NCI-H128 (cell line): ENCODE measurements at regions not wholly inside any gene's neighbourhood (a gene's known extent, or its start where the extent isn't known, plus 50 kb on each side); places are given as distances from the start of the nearest gene placed in this dataset.

Source experiments
- DNase-seq: peaks from one replicate; lab custom pipeline; 2025; ENCODE audit not compliant: unreplicated experiment; lab: John Stamatoyannopoulos, UW

DNA sequence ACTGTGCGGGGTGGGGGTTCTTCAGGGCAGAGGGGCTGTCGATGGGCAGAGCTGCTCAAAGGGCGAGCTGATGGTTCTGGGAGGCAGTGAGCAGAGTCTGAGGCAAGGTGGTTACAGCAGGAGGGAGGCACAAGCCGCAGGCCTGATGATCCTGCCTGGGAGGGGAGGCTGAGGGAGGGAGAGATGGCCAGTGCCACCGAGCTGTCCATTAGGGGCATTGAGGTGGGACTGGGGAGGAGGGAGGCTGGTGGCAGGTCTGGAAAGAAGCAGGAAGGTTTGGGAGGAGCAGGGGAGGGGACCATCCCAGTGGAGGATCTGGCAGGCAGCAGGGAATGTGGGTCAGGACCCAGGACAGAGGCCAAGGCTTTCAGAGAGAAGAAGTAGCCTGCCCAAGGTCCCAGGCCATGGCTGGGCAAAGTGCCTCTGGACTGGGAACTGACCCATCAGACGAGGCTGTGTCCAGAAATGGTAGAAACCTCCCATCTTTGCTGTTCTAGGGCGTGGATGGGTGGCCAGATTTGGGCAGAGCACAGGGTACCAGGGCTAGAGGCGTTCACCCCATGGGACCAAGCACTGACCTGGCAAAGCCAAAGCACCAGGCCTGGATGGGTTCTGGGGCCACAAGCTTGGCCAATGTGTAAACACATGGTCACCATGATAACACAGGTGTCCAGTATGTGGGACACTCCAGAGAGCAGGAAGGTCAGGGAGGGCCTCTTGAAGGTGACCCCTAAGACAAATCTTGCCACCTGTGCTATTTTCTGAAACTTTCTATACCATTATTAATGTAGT, 55.5 kb downstream of the INHBB start:
- no peak for DNase-seq

DNA sequence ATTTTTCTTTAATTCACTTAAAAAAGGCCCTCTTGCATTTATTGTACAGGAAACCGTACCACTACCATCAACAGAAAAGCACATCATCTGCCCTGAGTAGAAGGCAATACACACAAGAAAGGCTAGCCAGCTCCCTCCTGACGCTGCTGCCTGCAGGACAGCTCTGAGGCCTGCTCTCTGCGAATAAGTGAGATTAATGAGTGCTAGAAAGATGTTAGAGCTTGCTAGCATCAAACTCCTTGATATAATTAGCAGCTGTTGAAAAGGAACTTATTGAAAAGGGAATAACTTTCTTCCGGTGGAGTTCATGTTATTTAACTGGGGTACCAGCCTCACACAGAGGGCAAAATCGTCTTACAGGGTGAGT, 56.1 kb downstream of the INHBB start:
- no peak for DNase-seq

GRCh38 chr2:120402508-120402907, 56.6 kb downstream of the INHBB start:
- no peak for DNase-seq

- no peak for DNase-seq
Observed at GRCh38 chr2:120403261-120403660, 57.3 kb downstream of the INHBB start.

DNA sequence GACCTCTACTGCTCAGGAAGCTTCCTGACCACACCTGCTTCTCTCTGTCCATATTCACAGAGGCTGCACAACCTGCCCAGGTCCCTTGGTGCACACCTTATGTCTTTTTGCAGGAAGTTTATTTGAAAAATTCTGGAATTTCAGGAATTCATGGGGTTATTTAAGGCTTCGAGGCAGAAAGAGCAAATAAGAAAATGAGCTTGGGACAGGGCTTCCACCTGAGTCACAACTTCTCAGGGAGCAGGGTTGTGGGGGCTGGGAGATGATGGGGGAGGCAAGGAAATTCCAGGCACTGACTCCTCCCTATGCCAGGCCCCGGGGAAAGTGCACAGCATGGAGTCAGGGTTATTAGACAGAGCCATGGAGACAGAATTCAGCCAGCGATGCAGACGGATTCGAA, 57.7 kb downstream of the INHBB start:
- no peak for DNase-seq

DNA sequence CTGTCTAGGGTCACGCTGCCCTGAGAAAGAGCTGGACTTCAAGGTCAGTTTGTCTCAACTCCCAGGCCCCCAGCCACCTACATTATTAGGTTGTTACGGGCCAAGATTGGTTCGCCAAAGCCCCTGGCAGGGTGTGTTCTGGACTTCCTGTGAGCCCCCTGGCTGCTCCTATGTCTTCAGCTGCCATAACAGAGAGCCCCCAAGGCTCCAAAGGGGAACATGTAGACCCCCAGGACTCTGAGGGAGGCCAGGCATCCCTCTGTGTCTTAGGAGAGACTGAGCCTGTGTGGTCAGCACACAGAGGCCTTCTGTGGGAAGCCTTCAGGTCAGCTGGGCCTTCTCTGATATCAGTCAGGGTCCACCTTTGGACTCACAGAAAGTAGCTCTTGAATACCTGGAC, 58.3 kb downstream of the INHBB start:
- DNase-seq = no peak

- DNase-seq = no peak
Observed at GRCh38 chr2:120404941-120405758, 59.2 kb downstream of the INHBB start.

GRCh38 chr2:120405759-120406099, 59.8 kb downstream of the INHBB start:
- no peak for DNase-seq

GRCh38 chr2:120406566-120406965, 60.6 kb downstream of the INHBB start:
- DNase-seq = no peak

DNA sequence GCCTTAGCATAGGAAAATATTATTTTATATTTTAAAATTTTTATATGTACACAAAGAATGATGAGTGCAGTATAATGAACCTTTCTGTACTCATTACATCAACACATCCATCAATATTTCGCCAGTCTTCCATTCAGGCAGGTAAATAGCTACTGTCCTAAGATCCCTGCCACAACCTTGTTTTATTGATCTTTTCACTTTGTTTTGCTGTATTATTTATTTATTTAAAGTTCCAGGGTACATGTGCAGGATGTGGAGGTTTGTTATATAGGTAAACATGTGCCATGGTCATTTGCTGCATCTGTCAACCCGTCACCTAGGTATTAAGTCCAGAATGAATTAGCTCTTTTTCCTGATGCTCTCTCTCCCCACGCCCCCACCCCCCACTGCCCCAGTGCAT, 64.6 kb downstream of the INHBB start:
- no peak for DNase-seq

- DNase-seq = no peak
Observed at GRCh38 chr2:120415060-120415459, 69.1 kb downstream of the INHBB start.

GRCh38 chr2:120415728-120416509, 70.0 kb downstream of the INHBB start:
- DNase-seq = no peak

- no peak for DNase-seq
Observed at GRCh38 chr2:120418174-120418787, 72.3 kb downstream of the INHBB start.

- no peak for DNase-seq
Observed at GRCh38 chr2:120419073-120419472, 73.1 kb downstream of the INHBB start.

DNA sequence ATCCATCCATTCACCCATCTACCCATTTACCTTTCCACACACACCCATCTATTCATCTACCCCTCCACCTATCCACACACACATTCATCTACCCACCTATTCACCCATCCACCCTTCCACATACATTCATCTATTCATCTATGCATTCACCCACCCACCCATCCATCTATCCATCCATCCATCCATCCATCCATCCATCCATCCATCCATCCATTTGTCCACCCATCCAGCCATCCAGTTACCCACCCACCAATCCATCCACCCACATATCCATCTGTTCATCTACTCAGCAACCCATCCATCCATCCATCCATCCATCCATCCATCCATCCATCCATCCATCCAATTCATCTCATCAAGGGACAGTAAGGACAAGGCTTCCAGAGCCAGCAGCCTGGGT, 74.0 kb downstream of the INHBB start:
- no peak for DNase-seq

DNA sequence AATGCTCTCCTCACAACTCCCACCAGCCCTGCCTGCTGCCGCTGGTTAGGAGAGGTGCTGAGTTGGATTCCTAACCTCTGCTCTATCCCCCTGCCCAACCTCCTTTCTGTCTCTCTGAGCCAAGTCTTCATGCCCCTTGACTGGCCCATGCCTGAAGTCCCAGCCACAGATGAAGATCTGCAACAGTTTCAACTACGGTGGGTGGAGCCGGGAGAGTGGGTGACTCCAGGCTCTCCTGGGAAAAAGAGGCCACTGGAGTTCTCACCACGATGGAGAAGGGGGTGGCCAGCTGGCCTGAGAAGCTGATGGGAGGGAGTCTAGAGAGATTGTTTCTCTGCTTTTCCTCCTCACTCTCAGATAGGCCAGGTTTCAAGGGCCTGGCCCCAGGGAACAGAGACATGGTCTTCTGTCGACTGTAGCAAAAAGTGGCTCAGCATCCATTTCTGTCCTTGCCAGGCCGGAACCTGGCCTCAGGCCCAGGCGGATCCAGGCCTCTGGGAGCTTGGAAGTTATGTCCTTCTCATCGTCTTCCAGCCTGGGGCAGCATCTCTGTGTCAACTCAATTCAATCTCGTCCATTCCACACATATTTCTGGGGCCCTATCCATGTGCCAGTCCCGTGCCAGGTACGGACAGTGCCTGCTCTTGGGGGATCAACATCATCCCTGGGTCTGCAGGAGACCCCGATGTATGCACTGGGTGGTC, 75.3 kb downstream of the INHBB start:
- DNase-seq = no peak

- no peak for DNase-seq
Observed at GRCh38 chr2:120421830-120422175, 75.9 kb downstream of the INHBB start.

DNA sequence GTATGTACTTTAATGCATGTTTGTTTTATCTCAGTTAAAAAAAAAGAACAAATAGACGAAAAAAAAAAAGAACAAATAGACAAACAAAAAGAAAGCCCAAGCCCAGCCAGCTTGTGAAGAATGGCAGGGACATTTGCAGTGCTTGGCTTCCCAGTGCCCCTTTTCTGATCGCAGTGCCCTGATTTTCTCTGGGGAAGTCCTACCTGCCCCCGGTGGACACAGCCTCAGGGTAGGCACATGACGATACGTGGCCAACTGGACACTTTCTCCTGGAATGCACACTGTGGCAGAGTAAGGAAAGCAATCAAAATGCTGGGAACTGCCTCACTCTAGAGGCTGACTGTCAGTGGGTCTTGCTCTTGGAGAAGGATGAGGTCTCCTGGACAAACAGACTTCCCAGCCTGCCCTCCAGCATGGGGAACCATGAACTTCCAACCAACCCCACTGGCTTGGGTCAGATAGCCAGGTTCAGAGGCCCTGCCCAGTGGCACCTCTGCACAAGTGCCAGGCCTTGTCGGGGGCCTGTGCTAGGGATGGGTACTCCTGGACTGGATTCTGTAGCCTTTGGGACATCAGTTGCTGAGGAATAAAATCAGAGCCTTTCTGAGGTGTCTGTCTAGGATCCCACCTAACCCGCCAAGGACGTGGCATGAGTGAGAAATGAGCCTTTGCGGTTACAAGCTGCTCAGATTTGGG, 76.7 kb downstream of the INHBB start:
- DNase-seq = no peak

- no peak for DNase-seq
Observed at GRCh38 chr2:120423167-120423943, 77.4 kb downstream of the INHBB start.
